LNCAP (cell line): ENCODE measurements at regions not wholly inside any gene's neighbourhood (a gene's known extent, or its start where the extent isn't known, plus 50 kb on each side); places are given as distances from the start of the nearest gene placed in this dataset.

Experiments
- CTCF ChIP-seq: fragments of 450-650 bp; IDR thresholded peaks from 2 replicates; pipeline ENCODE4 v1.5.1; 2017; ENCODE audit warnings: mild to moderate bottlenecking

DNA sequence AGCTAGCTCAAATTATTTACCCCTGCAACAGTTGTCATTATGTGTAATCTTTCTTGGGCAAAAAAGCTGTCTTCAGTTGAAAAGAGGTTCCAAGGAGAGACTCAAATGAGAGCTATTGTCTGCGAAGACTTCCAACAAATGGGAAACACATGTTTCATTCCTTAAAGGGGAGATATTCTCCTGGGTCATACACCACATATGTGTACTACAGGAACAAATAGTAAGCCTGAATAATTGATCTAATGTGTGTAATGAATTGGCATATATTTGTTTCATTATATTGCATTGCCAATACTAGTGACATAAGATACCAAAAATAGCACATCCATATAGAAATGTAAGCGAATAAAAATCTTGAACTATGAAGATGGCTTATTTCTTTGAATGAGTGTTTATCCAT is 950.9 kb upstream of the NDST4 start:
- no peak for TF ChIP-seq CTCF

DNA sequence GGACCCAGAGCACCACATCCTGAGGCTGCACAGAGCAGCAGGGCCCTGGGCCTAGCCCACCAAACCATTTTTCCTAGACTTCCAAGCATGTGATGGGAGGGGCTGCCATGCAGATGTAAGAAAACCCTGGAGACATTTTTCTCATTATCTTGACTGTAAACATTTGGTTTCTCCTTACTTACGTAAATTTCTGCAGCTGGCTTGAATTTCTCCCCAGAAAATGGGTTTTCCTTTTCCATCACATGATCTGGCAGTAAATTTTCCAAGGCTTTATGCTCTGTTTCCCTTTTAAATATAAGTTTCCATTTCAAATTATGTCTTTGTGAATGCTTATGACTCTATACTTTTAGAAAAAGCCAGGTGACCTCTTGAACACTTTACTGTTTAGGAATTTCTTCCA is 945.9 kb upstream of the NDST4 start:
- no peak for TF ChIP-seq CTCF

DNA sequence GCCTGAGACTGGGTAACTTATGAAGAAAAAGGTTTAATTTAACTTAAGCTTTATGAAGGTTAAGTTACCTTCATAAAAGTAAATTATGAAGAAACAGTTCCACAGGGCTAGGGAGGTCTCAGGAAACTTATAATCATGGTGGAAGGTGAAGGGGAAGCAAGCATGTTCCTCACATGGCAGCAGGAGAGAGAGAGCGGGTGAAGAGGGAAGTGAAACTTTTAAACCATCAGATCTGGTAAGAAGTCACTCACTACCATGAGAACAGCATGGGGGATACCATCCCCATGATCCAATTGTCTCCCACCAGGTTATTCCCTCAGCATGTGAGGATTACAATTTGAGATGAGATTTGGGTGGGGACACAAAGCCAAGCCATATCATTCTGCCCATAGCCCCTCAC is 944.7 kb upstream of the NDST4 start:
- no peak for TF ChIP-seq CTCF

- TF ChIP-seq CTCF = peak; percentile 41; the same call in 1 of the 2 replicates
Observed at GRCh38 chr4:116055857-116056827, 942.7 kb upstream of the NDST4 start.

DNA sequence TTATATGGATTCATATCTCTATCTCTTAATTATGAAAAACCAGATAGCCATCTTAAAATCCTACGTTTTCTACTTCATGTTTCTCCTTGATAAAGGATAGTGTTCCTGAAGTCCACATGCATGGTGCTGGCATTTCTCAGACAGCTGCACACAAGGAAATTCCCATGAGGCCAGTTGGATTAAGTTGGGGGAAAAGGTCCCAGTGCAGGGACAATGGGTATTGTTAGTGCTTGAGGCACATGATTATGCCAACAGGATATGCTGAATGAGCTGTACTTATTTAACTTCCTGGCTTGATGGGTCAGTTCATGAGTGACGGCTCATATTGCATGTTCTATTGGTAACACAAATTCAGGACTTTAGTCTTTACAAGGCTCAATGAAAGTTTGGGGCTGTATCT is 913.9 kb upstream of the NDST4 start:
- TF ChIP-seq CTCF = no peak

- TF ChIP-seq CTCF = no peak
Observed at GRCh38 chr4:116024954-116025708, 911.7 kb upstream of the NDST4 start.

GRCh38 chr4:116023049-116023448 is 909.6 kb upstream of the NDST4 start:
- no peak for TF ChIP-seq CTCF
